ENCODE measurements at regions not wholly inside any gene's neighbourhood (a gene's known extent, or its start where the extent isn't known, plus 50 kb on each side); places are given as distances from the start of the nearest gene placed in this dataset.
"Not testable (repeated sequence)": the region's sequence is repeated elsewhere in the genome, so short reads cannot be mapped to it uniquely, and the experiment has no call there.

- TF ChIP-seq CTCF (IDR thresholded peaks at IDR 0.05; ENCODE audit: low read depth, low read length, missing control alignments): no peak
- no peak overlapping the region for H3K4me3 ChIP-seq (replicated peaks; ENCODE audit: low read depth, low read length)
- no peak for DNase-seq (ENCODE audit: extremely low read depth, low read depth)
Observed at GRCh38 chr9:7451062-7451461, 348.5 kb downstream of the DMAC1 start.

GRCh38 chr9:7443541-7443940 lies 356.0 kb downstream of the DMAC1 start:
- no peak overlapping the region for H3K4me3 ChIP-seq (replicated peaks; ENCODE audit: low read depth, low read length)
- DNase-seq (ENCODE audit: extremely low read depth, low read depth): no peak
- no peak for TF ChIP-seq CTCF (IDR thresholded peaks at IDR 0.05; ENCODE audit: low read depth, low read length, missing control alignments)

GRCh38 chr9:7439355-7439995 lies 360.1 kb downstream of the DMAC1 start:
- TF ChIP-seq CTCF (IDR thresholded peaks at IDR 0.05; ENCODE audit: low read depth, low read length, missing control alignments): no peak
- H3K4me3 ChIP-seq (replicated peaks; ENCODE audit: low read depth, low read length): no peak overlapping the region
- DNase-seq (ENCODE audit: extremely low read depth, low read depth): peak; percentile 46

- H3K4me3 ChIP-seq (replicated peaks; ENCODE audit: low read depth, low read length): no peak overlapping the region
- no peak for TF ChIP-seq CTCF (IDR thresholded peaks at IDR 0.05; ENCODE audit: low read depth, low read length, missing control alignments)
- DNase-seq (ENCODE audit: extremely low read depth, low read depth): no peak
Observed at GRCh38 chr9:7436754-7437153, 362.8 kb downstream of the DMAC1 start.

GRCh38 chr9:7433508-7434292 lies 365.9 kb downstream of the DMAC1 start:
- no peak for DNase-seq (ENCODE audit: extremely low read depth, low read depth)
- TF ChIP-seq CTCF (IDR thresholded peaks at IDR 0.05; ENCODE audit: low read depth, low read length, missing control alignments): no peak

GRCh38 chr9:7432989-7433388 lies 366.6 kb downstream of the DMAC1 start:
- no peak for DNase-seq (ENCODE audit: extremely low read depth, low read depth)
- no peak overlapping the region for H3K4me3 ChIP-seq (replicated peaks; ENCODE audit: low read depth, low read length)

More at GRCh38 chr9:7433508-7434292, 365.9 kb downstream of the DMAC1 start:
- no peak overlapping the region for H3K4me3 ChIP-seq (replicated peaks; ENCODE audit: low read depth, low read length)

GRCh38 chr9:7417397-7417796 lies 382.2 kb downstream of the DMAC1 start:
- H3K4me3 ChIP-seq (replicated peaks; ENCODE audit: low read depth, low read length); DNase-seq (ENCODE audit: extremely low read depth, low read depth): not testable (repeated sequence)

More at GRCh38 chr9:7432989-7433388, 366.6 kb downstream of the DMAC1 start:
- no peak for TF ChIP-seq CTCF (IDR thresholded peaks at IDR 0.05; ENCODE audit: low read depth, low read length, missing control alignments)

Measured in HFF-Myc (cell line).